CD14-positive monocyte (primary cell): ENCODE measurements at regions not wholly inside any gene's neighbourhood (a gene's known extent, or its start where the extent isn't known, plus 50 kb on each side); places are given as distances from the start of the nearest gene placed in this dataset.

Experiments used
- DNase-seq, 3 donors: peaks; one replicate each; pipeline ENCODE4 v3.0.0-alpha.2; 2011 to 2022
- H2AFZ ChIP-seq: 2 replicates; pipeline ENCODE4 v1.6.0; 2012; ENCODE audit warnings: mild to moderate bottlenecking, low read depth, low read length, inconsistent platforms; ENCODE audit not compliant: insufficient read depth, poor library complexity, severe bottlenecking
- H3K27ac ChIP-seq, 2 donors: 1 replicate in 1 of 2; 2 replicates in 1 of 2; pipeline ENCODE4 v1.5.1; 2012 to 2013; ENCODE audit warnings: low read length in 2 of 2, control low read depth in 1 of 2, inconsistent platforms in 1 of 2, low read depth in 1 of 2, mild to moderate bottlenecking in 1 of 2
- H3K27me3 ChIP-seq, 2 donors: one replicate each; pipeline versions ENCODE4 v1.6.0 to v1.6.1; 2011 to 2013; ENCODE audit warnings: low read length in 2 of 2; ENCODE audit not compliant: control insufficient read depth in 2 of 2, insufficient read depth in 2 of 2
- H3K36me3 ChIP-seq, 2 donors: replicated peaks in 1 of 2; 1 replicate in 1 of 2; 2 replicates in 1 of 2; pipeline versions ENCODE4 v1.5.1 to v1.6.1; 2012 to 2013; ENCODE audit warnings: low read length in 2 of 2, control low read depth in 1 of 2, inconsistent platforms in 1 of 2, mild to moderate bottlenecking in 1 of 2; ENCODE audit not compliant: insufficient read depth in 2 of 2, control insufficient read depth in 1 of 2
- H3K4me1 ChIP-seq, 2 donors: 1 replicate in 1 of 2; 2 replicates in 1 of 2; pipeline versions ENCODE4 v1.5.1 to v1.6.1; 2012 to 2013; ENCODE audit warnings: low read length in 2 of 2, control low read depth in 1 of 2, inconsistent platforms in 1 of 2, mild to moderate bottlenecking in 1 of 2, moderate library complexity in 1 of 2; ENCODE audit not compliant: insufficient read depth in 2 of 2, control insufficient read depth in 1 of 2
- H3K4me2 ChIP-seq: replicated peaks from 2 replicates; pipeline ENCODE3; 2012; ENCODE audit warnings: low read length, moderate library complexity, mild to moderate bottlenecking; ENCODE audit not compliant: poor library complexity, severe bottlenecking; ENCODE audit errors: extremely low read depth
- H3K4me3 ChIP-seq, 3 experiments: fragments of 200-600 bp in 1 of 3; sonication (generic) in 1 of 3; replicated peaks in 1 of 3; 1 replicate in 2 of 3; 2 replicates in 1 of 3; pipeline ENCODE4 v1.5.1; 2011 to 2013; ENCODE audit warnings: low read length in 3 of 3, mild to moderate bottlenecking in 3 of 3, control low read depth in 2 of 3, low read depth in 2 of 3, inconsistent platforms in 1 of 3, moderate library complexity in 1 of 3
- H3K79me2 ChIP-seq: 2 replicates; pipeline ENCODE4 v1.6.0; 2012; ENCODE audit warnings: mild to moderate bottlenecking, control low read depth, inconsistent platforms, low read length, moderate library complexity; ENCODE audit not compliant: insufficient read depth
- H3K9ac ChIP-seq: 2 replicates; pipeline ENCODE4 v1.6.0; 2017; ENCODE audit warnings: low read length, mild to moderate bottlenecking; ENCODE audit not compliant: insufficient read depth, poor library complexity, severe bottlenecking
- H3K9me3 ChIP-seq, 2 donors: replicated peaks in 1 of 2; 1 replicate in 1 of 2; 2 replicates in 1 of 2; pipeline versions ENCODE4 v1.5.1 to v1.6.1; 2012 to 2013; ENCODE audit warnings: low read length in 2 of 2, control low read depth in 1 of 2; ENCODE audit not compliant: control insufficient read depth in 1 of 2, insufficient read depth in 1 of 2
- H4K20me1 ChIP-seq: 2 replicates; pipeline ENCODE4 v1.6.0; 2012; ENCODE audit warnings: mild to moderate bottlenecking, low read length, control low read depth, moderate library complexity; ENCODE audit not compliant: insufficient read depth
- H3K27ac Mint-ChIP-seq, 7 donors: one replicate each; pipeline ENCODE4 v1.8.0; 2020; ENCODE audit warnings: mild to moderate bottlenecking in 7 of 7, mixed read lengths in 7 of 7, moderate library complexity in 6 of 7, inconsistent platforms in 2 of 7
- H3K27me3 Mint-ChIP-seq, 3 donors: one replicate each; pipeline ENCODE4 v1.8.0; 2021 to 2022; ENCODE audit warnings: low read depth in 3 of 3, mild to moderate bottlenecking in 3 of 3, mixed read lengths in 3 of 3, moderate library complexity in 3 of 3, inconsistent platforms in 1 of 3
- H3K36me3 Mint-ChIP-seq, 2 donors: one replicate each; pipeline ENCODE4 v1.8.0; 2020; ENCODE audit warnings: mixed read lengths in 2 of 2, inconsistent platforms in 1 of 2, mild to moderate bottlenecking in 1 of 2
- H3K4me1 Mint-ChIP-seq: one replicate; pipeline ENCODE4 v1.8.0; 2020; ENCODE audit warnings: mild to moderate bottlenecking, mixed read lengths
- H3K4me3 Mint-ChIP-seq, 2 donors: one replicate each; pipeline ENCODE4 v1.8.0; 2020; ENCODE audit warnings: mild to moderate bottlenecking in 2 of 2, mixed read lengths in 2 of 2, moderate library complexity in 1 of 2
- H3K9me3 Mint-ChIP-seq, 7 donors: one replicate each; pipeline ENCODE4 v1.8.0; 2020 to 2022; ENCODE audit warnings: mixed read lengths in 7 of 7, mild to moderate bottlenecking in 6 of 7, moderate library complexity in 6 of 7, inconsistent platforms in 2 of 7
- CTCF ChIP-seq: fragments of 200-600 bp; IDR thresholded peaks from one replicate; pipeline ENCODE4 v1.8.0; 2022; ENCODE audit warnings: antibody characterized with exemption, mild to moderate bottlenecking
- WGBS: methylation state at CpG from one replicate; pipeline ENCODE4 v1.1.5; 2013; ENCODE audit warnings: missing lambda C conversion rate; ENCODE audit not compliant: insufficient coverage; 5-methylcytosine and 5-hydroxymethylcytosine counted together
- intact Hi-C, 2 donors: fragments of 100-400 bp; cut with micrococcal nuclease; formaldehyde crosslinking; loops; one replicate each; pipeline versions ENCODE4 v1.15.0 to v1.15.1; 2023

- intact Hi-C loops = no loop called here
- Mint-ChIP-seq H3K4me1 (no peaks in the 10 kb centered on the region), H3K9me3 (no peaks in the 10 kb centered on the region), H3K27ac (no peak overlapping the region), H3K27me3 (no peaks in the 10 kb centered on the region), H3K36me3 (no peaks in the 10 kb centered on the region), H3K4me3 (no peak overlapping the region)
- no peak overlapping the region for H3K27ac ChIP-seq
- no peaks in the 10 kb centered on the region for H3K27me3 ChIP-seq
- no peaks in the 10 kb centered on the region for H3K4me1 ChIP-seq
- TF ChIP-seq CTCF = no peak
- no peak for DNase-seq
- H3K4me3 ChIP-seq = no peak overlapping the region
- H3K9me3 ChIP-seq = no peaks in the 10 kb centered on the region
- WGBS = no CpG with 5 or more reads among the region's 2 CpGs
- H4K20me1 ChIP-seq = no peaks in the 10 kb centered on the region
- no peaks in the 10 kb centered on the region for H3K36me3 ChIP-seq
- no peak overlapping the region for H3K4me2 ChIP-seq
- H3K79me2 ChIP-seq = no peaks in the 10 kb centered on the region
- H2AFZ ChIP-seq = no peak overlapping the region
- no peak overlapping the region for H3K9ac ChIP-seq
Measured at GRCh38 chr12:78562368-78563205, 302.0 kb upstream of the SYT1 start.

- Mint-ChIP-seq H3K36me3 (no peaks in the 10 kb centered on the region), H3K4me3 (no peak overlapping the region)
Measured at GRCh38 chr12:78563826-78564225, 300.7 kb upstream of the SYT1 start.

More at GRCh38 chr12:78563826-78564225, 300.7 kb upstream of the SYT1 start:
- Histone ChIP-seq H3K27ac (no peak overlapping the region), H3K9me3 (no peaks in the 10 kb centered on the region), H3K79me2 (no peaks in the 10 kb centered on the region), H2AFZ (no peak overlapping the region), H3K4me2 (no peak overlapping the region), H3K36me3 (no peaks in the 10 kb centered on the region), H3K27me3 (no peaks in the 10 kb centered on the region), H3K4me3 (no peak overlapping the region), H3K4me1 (no peaks in the 10 kb centered on the region), H4K20me1 (no peaks in the 10 kb centered on the region), H3K9ac (no peak overlapping the region)
- H3K27ac Mint-ChIP-seq = no peak overlapping the region
- intact Hi-C loops = no loop called here
- no peaks in the 10 kb centered on the region for H3K4me1 Mint-ChIP-seq
- no peaks in the 10 kb centered on the region for H3K9me3 Mint-ChIP-seq
- TF ChIP-seq CTCF = no peak
- H3K27me3 Mint-ChIP-seq = no peaks in the 10 kb centered on the region
- DNase-seq = no peak
- no CpG with 5 or more reads among the region's 3 CpGs for WGBS
